Mucosa of rectum (tissue), 2 donors: ENCODE measurements at regions not wholly inside any gene's neighbourhood (a gene's known extent, or its start where the extent isn't known, plus 50 kb on each side); places are given as distances from the start of the nearest gene placed in this dataset.
"Not testable (repeated sequence)": the region's sequence is repeated elsewhere in the genome, so short reads cannot be mapped to it uniquely, and the experiment has no call there.

ENCODE experiments used
- H3K27ac ChIP-seq, 2 donors: one replicate each; pipeline ENCODE4 v1.7.0; 2013; ENCODE audit warnings: inconsistent platforms in 2 of 2, low read depth in 2 of 2, low read length in 2 of 2
- H3K27me3 ChIP-seq, 2 donors: one replicate each; pipeline ENCODE4 v1.7.0; 2013; ENCODE audit warnings: low read length in 2 of 2; ENCODE audit not compliant: control insufficient read depth in 2 of 2, insufficient read depth in 2 of 2
- H3K36me3 ChIP-seq, 2 donors: one replicate each; pipeline ENCODE4 v1.7.0; 2013; ENCODE audit warnings: low read length in 2 of 2; ENCODE audit not compliant: control insufficient read depth in 2 of 2, insufficient read depth in 2 of 2
- H3K4me1 ChIP-seq, 2 donors: one replicate each; pipeline ENCODE4 v1.7.0; 2013; ENCODE audit warnings: low read length in 2 of 2, mild to moderate bottlenecking in 1 of 2; ENCODE audit not compliant: control insufficient read depth in 2 of 2, insufficient read depth in 2 of 2
- H3K4me3 ChIP-seq, 2 donors: one replicate each; pipeline ENCODE4 v1.7.0; 2013; ENCODE audit warnings: low read length in 2 of 2
- H3K9ac ChIP-seq, 2 donors: one replicate each; pipeline ENCODE4 v1.7.0; 2013; ENCODE audit warnings: low read length in 2 of 2, low read depth in 1 of 2, mild to moderate bottlenecking in 1 of 2
- H3K9me3 ChIP-seq, 2 donors: one replicate each; pipeline ENCODE4 v1.7.0; 2013; ENCODE audit warnings: low read length in 2 of 2; ENCODE audit not compliant: control insufficient read depth in 2 of 2
- donor health status: healthy.
- donor health status: Normal muscosa, but diverticular disease.

- H3K4me3 ChIP-seq = no peak overlapping the region
- no peaks in the 10 kb centered on the region for H3K9me3 ChIP-seq
- H3K27ac ChIP-seq = no peak overlapping the region
- H3K9ac ChIP-seq = no peak overlapping the region
- peaks cover 0 to 5% of the 10 kb centered on the region in 2 donors for H3K27me3 ChIP-seq
- no peaks in the 10 kb centered on the region for H3K36me3 ChIP-seq
- no peaks in the 10 kb centered on the region for H3K4me1 ChIP-seq
Measured at GRCh38 chrX:65837875-65838549, 170.6 kb downstream of the MSN start.

GRCh38 chrX:65831268-65831667 lies 163.8 kb downstream of the MSN start:
- H3K9ac ChIP-seq = no peak overlapping the region
- no peak overlapping the region for H3K4me3 ChIP-seq
- no peak overlapping the region for H3K27ac ChIP-seq
- H3K27me3 ChIP-seq = peaks cover 4 to 7% of the 10 kb centered on the region in 2 donors
- no peaks in the 10 kb centered on the region for H3K9me3 ChIP-seq
- no peaks in the 10 kb centered on the region for H3K4me1 ChIP-seq
- H3K36me3 ChIP-seq = no peaks in the 10 kb centered on the region

GRCh38 chrX:65828599-65828998 lies 161.1 kb downstream of the MSN start:
- no peaks in the 10 kb centered on the region for H3K9me3 ChIP-seq
- H3K4me3 ChIP-seq = no peak overlapping the region
- H3K36me3 ChIP-seq = no peaks in the 10 kb centered on the region
- H3K9ac ChIP-seq = no peak overlapping the region
- H3K27me3 ChIP-seq = peaks cover 4 to 7% of the 10 kb centered on the region in 2 donors
- H3K27ac ChIP-seq = no peak overlapping the region
- no peaks in the 10 kb centered on the region for H3K4me1 ChIP-seq

- H3K27ac ChIP-seq, H3K27me3 ChIP-seq, H3K9me3 ChIP-seq, H3K4me1 ChIP-seq, H3K36me3 ChIP-seq, H3K4me3 ChIP-seq, H3K9ac ChIP-seq: not testable (repeated sequence)
Measured at GRCh38 chrX:65825226-65825625, 157.8 kb downstream of the MSN start.

GRCh38 chrX:65821721-65822496 lies 154.5 kb downstream of the MSN start:
- H3K4me1 ChIP-seq = no peaks in the 10 kb centered on the region
- H3K4me3 ChIP-seq = peak overlapping the region; percentile 48 to 57
- peak overlapping the region in 1 of 2 donors; percentile 57 for H3K9ac ChIP-seq
- no peaks in the 10 kb centered on the region for H3K9me3 ChIP-seq
- H3K27ac ChIP-seq = no peak overlapping the region
- H3K36me3 ChIP-seq = no peaks in the 10 kb centered on the region
- H3K27me3 ChIP-seq = peaks cover 0 to 2% of the 10 kb centered on the region in 2 donors

GRCh38 chrX:65819983-65820382 lies 152.5 kb downstream of the MSN start:
- H3K4me3 ChIP-seq, H3K27me3 ChIP-seq, H3K36me3 ChIP-seq, H3K27ac ChIP-seq, H3K9ac ChIP-seq, H3K4me1 ChIP-seq, H3K9me3 ChIP-seq: not testable (repeated sequence)

GRCh38 chrX:65813245-65813644 lies 145.8 kb downstream of the MSN start:
- Histone ChIP-seq H3K27me3 (no peaks in the 10 kb centered on the region), H3K27ac (no peak overlapping the region), H3K4me1 (no peaks in the 10 kb centered on the region)

GRCh38 chrX:65811558-65812228 lies 144.2 kb downstream of the MSN start:
- Histone ChIP-seq H3K4me1 (no peaks in the 10 kb centered on the region), H3K27me3 (no peaks in the 10 kb centered on the region), H3K4me3 (no peak overlapping the region), H3K9ac (no peak overlapping the region), H3K9me3 (no peaks in the 10 kb centered on the region), H3K36me3 (no peaks in the 10 kb centered on the region), H3K27ac (no peak overlapping the region)

More at GRCh38 chrX:65813245-65813644, 145.8 kb downstream of the MSN start:
- Histone ChIP-seq H3K9me3 (no peaks in the 10 kb centered on the region), H3K36me3 (no peaks in the 10 kb centered on the region), H3K9ac (no peak overlapping the region), H3K4me3 (no peak overlapping the region)
